ENCODE measurements at regions not wholly inside any gene's neighbourhood (a gene's known extent, or its start where the extent isn't known, plus 50 kb on each side); places are given as distances from the start of the nearest gene placed in this dataset.
"Not testable (repeated sequence)": the region's sequence is repeated elsewhere in the genome, so short reads cannot be mapped to it uniquely, and the experiment has no call there.

DNA sequence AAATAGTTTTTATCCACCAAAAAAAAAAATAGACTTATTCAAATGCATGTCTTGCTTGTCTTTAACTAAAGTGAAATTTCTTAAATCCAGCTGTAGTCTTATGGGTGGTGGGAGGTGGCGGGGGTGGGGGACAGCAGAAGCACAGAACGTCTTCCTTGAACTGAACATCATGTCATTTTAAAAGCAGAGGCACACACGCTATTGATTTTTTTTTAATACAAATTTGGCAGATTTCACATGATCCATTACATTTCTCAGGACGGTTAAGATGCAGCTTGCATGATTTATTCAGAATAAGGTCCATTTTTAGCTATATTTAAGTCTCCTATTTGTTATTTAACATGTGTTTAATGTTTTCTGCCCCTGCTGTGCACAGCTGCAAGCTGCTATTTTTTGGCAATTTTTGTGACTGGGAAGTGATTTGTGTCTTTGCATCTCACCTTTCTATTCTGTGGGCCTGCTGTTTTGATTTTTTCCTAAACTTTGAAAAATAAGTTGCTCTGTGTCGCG is 274.0 kb downstream of the TSHZ3 start:
- no peak for DNase-seq

DNA sequence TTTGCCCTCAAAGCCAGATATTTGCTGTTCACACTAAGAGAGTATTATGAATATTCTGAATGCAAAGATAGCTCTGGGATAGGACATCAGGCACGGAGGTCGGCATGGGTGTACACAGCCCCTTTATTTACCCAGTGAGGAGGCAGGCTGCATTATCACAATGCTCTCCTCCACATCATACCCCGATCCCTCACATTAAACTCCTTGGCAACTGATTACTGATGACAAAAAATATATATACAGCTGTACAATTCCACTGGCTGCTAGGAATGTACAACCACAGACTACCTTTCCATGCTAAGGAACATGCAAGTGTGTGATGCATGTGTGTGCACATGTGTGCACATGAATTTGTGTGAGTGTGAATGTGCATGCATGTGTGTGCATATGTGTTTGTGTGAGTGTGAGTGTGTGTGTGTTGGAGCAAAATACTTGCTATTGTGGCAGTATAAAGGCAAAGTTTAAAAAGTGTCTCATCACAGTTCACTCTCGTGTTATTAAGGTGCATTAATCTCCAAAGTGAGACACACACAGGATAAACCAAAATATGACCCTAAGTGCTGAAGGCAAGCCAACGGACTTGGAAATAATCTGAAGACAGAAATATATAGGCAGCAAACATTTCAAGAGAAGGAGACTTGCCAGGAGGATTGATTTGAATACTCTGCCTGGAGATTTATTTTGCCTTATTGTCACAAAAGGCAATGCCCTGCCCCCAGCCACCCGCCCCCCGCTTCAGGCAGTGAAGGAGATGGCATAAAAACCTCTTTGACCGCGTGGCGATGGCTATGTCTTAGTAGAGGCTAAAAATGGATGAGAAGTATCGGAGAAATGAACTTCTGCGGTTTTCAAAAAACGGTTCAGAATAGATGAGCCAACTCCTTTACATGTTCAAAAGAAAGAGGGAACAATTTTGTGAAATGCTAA is 274.8 kb downstream of the TSHZ3 start:
- no peak for DNase-seq

DNA sequence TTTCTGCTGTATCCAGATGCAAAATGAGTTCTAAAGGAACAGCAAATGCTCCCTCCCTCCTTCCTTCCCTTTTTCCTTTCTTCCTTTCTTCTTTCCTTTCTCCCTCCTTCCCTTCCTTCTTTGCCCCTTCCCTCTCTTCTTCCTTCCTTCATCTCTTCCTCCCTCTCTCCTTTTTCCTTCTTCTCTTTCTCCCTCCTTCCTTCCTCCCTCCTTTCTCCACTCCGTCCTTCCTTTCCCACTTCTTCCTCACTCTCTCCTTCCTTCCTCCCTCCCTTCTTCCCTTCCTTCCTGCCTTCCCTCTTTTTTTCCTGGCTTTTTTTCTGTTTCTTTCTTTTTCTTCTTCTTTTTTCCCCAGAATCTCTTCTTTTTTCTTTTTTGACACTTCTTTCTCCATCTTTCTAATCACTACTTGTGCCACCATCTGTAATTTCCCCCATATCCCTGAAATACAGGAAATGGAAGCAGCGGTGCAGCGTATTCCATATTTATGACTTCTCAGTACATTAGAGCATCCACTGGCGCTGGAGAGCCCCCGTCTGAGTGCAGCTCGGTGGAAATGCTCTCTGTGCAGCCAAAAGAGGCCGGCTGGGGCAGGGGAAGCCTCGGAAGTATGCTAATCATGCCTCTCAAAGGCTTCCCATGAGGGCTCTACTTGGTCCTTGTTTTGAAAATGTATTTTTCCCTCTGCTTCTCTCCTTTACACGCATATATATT is 275.6 kb downstream of the TSHZ3 start:
- no peak for DNase-seq

DNA sequence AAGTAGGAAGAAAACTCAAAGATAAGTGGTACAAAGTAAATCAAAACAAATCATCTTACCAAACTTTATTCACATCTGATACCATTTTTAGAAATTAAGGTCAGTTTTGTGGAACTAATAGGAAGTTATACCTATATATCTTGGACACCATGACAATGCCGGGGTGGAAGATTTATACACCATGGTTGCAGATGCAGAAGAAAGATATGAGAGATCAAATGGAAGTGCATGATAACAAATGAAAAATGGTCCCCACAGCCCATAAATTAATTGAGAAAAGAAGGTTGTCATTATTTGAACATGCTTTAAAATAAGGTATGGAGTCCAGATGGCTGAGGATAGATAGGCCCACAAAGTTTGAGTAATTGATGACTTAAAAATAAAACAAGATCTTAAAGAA is 276.8 kb downstream of the TSHZ3 start:
- DNase-seq: no peak

DNA sequence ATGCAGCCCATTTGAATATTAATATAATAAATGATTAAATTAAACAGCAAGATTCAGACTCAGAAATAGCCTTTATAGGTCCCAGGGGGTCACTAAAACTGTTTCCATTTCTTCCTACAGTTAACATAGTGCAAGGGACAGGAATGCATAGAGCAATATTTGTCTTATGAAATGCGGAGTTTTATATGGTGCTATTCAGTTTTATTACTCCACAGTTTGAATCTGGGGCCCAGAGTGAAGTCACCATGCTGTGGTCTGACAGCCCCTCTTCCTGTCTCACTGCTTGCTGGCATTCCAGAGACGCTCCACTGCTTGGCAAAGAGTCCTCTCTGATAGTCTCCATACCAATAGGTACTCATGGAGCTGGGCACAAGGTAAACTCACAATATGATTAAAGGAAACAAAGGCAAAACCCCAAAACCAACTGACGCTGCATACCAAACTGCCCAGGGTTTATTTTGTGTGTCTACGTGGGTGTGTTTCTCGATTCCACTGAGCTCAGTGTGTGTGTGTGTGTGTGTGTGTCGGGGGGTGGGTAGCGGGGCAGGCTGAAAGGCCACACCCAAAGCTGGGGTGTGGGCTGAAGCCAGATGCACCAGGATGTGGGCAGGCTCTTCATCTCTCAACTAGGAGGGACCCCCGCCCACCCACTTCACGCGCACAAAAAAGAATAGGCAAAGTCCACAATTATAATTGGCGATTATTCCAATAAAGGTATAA is 277.9 kb downstream of the TSHZ3 start:
- no peak for DNase-seq

DNA sequence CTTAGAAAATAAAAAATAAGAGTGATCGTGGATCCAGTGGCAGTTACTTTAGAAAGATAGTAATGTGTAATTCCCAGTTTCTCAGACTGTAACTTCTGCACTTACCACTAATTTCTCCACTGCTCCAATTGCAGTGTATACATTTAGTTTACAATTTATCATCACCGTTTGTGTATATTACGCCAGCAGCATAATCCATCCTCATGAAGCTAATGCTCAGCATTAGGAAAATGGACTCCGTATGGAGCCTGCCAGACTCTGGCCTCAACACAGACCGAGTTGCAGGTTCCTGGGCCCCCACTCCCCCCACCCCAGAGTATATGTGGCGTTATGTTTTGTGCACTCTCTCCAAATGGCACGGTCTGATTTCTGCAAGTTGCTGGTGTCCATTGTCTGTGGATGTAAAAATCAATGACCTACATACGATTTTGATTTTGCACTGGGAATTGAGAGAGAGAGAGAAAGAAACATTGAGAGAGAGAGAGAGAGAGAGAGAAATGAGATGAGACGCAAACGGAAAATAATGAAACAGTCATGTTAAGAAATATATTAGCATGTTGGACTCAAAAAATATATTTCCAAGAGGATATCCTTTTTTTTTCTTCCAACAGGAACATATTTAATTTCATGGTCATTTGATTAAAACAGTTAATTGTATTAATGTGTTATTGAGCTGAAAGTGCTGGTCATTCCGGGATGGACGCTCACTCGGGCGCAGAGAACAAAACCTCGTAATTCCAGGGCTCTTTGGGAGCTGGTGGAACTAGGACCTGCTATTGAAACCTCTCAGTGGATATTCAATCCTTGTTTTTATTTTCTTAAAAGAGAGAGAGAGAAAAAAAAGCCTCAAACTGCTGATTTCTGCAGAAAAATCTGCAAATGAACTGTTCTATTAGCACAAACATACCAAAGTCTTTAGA is 278.8 kb downstream of the TSHZ3 start:
- no peak for DNase-seq

DNA sequence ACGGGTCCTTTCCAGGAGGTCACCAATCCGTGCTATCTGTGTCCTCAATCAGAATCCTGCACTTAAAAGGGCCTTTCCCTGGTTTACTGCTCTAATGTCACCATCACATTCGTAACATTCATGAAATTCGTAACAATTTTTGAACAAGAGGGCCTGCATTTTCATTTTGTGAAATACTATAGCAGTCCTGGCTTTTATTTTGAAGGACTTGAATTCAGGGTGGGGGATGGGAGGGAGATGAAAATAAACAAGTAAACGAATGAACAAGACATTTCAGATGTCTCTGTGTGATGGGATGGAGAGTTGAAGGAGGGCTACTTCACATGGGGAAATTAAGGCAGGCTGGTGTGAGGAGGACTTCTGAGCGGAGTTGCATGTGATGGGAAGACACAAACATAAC is 281.0 kb downstream of the TSHZ3 start:
- no peak for DNase-seq

DNA sequence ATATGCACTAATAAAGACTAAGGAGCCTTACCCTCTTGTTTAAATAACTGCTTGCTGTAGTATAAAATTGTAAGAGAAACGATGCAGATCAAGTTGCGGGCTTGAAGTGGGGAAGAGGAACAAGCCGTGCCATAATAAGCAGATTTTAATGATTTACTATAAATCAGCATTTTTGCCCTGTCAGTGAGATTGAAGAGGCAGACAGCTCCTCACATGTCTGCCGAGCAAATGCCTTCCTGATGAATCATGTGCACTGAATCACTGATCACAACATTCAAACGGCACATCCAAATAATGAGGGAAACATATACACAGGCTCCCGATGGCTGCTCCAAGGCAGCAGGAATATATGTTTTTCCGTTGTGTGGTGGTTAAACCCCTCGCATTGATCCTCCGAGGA is 282.9 kb downstream of the TSHZ3 start:
- DNase-seq: peak; percentile 48

DNA sequence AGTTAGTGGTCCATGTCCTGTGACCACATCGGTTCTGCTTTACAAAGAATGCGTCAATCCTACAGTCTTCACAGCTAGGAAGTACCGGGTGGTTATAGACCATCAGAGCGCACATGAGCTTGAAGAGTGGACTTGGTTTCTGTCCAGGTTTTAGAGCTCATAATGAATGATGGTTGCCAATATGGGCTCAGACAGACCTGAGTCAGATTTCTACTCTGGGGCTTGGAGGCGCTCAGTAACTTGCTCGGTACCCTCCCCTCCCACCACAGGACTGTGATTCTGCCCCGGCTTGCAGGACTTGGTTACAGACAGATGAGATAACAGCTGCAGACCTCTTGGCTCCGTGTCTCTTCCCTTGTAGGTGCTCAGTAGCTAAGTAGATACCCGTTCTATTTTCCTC is 284.7 kb downstream of the TSHZ3 start:
- peak; percentile 25 for DNase-seq

DNA sequence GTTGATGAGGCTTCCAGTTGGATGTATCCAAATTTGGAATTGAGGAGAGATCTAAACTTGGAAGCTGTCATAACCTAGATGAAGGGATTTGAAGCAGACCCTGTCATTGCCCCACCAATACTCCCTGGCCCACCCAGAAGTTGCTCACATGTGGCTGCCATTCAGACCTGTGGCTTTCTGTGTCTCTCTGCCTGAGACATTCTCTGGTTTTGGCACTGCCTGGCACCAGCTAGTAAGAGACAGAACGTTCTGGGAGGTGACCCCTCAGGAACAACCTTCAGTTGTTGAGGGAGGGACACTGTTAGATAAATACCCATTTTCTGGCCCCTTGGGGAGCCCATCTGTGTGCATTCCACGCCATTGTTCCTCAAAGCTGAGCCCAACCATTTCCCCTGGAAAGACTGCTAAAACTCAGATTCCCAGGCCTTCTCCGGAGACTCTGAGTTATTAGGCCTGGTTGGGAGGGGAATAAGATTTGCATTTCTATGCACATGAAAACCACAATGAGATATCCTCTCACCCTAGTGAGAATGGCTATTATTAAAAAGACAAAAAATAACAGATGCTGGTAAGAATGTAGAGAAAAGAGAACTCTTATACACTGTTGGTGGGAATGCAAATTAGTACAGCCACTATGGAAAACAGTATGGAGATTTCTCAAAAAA is 290.4 kb downstream of the TSHZ3 start:
- no peak for DNase-seq

DNA sequence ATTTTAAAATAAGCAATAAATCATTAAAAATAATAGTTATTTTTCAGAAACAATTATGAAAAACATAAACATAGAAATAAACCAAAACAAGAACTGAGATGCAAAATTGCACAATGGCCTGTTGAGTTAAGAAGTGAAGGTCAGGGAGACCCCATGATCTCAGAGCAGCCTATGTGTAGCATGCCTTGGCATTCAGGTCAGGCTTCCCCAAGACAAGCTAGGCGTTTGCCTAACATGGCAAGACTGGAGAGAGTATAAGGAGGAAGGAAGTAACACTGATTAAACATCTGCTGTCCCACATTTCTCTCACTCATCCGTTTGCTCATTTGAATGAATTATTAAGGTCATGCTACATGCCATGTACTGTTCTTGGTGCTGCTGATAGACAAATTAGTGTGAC is 291.8 kb downstream of the TSHZ3 start:
- DNase-seq: no peak

DNA sequence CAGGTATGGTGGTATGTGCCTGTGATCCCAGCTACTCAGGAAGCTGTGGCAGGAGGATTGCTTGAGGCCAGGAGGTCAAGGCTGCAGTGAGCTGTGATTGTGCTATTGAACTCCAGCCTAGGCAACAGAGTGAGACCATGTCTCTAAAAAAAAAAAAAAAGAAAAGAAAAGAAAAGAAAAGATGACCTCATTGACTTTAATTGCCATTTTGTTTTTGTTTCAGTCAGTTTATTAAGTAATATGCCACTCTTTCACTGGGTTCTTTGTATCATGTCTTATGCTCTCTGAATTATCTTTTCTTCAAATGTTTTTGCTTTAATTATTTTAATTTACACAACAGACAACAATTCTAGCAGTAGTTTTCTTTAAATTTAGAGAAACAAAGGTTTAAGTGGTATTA is 293.8 kb downstream of the TSHZ3 start:
- no peak for DNase-seq

DNA sequence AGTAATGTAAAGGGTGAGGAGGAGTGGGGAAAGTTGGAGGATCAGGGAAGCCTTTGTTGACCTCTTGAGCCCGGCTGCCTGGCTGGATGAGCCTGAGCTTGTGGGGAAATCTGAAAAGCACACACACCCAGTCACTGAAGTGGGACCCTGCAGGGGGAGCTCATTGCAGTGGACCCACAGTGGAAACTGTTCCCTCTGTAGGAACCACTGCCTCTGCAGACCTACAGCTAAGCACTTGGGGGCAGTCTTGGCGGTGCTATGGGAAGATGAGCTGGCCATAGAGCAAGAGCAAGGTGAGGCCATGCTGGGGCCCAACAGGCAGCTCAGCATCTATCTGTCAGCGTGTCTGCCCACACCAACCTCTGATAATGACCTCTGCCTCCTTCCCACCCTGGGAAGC is 294.8 kb downstream of the TSHZ3 start:
- no peak for DNase-seq

DNA sequence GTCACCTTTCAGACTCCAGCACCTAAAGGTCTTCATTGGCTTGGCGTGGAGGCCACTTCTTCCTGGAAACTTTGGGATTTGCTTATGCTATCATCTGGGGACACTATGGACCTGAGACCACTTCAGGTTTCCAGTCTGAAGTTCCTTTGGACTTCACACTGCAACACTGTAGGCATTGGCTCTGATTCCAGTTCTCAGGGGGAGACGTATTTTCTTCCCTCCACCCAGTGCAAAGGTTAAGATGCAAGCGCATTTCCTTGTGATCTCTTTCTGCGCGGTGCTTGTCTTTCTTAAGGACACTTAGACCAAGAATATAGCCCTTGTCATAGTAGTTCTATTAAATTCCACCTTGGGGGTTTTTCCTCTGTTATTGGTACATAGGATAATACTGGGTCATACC is 299.8 kb downstream of the TSHZ3 start:
- DNase-seq: no peak

DNA sequence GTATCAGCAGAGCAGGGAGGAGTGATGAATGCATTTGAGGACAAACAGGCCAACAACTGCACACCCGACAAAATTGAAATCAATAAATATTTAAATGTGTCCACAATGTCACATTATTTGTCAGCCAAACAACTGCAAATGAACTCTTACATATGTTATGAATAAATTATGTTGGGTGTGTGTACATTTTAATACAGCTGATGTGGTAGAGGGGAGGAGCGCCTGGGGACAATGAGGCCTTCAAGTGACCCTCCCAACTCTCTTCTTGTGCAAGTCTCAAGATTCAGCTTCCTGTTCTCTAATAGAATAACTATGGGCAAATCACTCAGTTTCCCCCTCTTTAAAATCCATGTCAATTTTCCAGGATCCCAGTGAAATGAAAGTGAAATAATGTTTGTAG is 303.2 kb downstream of the TSHZ3 start:
- DNase-seq: no peak

DNA sequence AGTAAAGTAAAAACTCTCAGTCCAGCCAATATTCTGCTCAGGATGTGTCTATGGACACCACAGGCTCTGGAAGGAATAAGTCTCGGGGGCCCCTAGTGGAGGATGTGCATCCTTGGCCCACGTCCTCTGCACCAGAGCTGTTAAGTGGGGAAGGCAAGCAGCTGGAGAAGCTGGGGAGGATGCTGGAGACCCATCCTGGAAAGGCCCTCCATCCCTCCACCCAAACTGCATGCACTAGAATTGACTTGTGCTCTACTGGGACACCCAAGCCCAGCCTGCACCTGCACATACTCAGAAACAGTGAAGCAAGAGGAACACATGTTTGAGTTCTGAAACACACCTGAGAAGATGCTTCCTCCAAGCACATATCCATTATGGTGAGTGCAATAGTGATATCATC is 307.8 kb downstream of the TSHZ3 start:
- no peak for DNase-seq

DNA sequence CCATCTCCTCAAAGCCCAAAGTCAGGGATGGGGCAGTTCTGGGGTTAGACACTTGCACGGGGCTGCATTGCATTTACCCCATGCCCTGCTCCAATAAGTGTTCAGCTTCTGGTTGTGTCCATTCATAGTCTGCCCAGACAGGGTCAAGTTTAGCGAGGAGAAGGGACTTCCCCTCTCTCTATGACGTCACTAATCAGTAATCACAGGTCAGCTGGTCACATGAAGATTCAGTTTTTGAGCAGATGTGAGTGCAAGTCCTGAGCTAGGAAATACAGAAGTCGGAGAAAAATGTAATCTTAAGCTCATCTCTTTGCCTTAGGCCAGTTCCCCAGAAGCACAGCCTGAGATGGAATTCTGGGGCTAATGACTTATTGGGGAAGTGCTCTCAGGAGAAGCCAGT is 310.1 kb downstream of the TSHZ3 start:
- no peak for DNase-seq

DNA sequence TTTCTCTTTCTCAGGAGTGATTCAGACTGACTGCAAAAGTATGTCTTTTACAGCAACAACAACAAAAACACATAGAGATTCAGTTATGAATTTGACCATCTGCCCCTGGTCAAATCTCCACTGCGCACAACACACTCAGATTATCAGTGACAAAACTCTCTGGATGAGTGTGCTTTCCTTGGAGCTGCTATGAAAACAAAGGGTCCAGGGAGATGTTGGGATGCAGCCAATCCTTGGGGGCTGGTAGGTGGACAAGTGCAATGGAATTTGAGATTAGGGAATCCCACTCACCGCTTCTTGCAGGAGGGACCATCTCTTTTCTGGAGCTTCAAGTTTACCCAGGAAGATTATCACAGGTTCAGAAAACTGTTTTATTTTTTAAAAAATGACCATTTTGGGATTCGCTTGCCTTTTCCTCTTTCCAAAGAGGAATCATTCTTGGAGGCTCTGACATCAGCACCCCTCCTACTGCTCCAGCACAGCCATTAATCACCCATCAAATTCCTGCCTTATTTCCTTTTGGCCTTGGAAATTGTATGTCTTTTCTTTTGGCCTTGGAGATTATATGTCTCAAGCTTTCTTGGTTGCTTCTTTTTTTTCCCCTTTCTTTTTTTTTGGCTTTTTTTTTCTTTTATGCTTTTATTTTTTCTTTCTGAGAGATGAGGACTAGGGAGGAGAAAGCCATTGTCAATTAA is 311.8 kb downstream of the TSHZ3 start:
- no peak for DNase-seq

DNA sequence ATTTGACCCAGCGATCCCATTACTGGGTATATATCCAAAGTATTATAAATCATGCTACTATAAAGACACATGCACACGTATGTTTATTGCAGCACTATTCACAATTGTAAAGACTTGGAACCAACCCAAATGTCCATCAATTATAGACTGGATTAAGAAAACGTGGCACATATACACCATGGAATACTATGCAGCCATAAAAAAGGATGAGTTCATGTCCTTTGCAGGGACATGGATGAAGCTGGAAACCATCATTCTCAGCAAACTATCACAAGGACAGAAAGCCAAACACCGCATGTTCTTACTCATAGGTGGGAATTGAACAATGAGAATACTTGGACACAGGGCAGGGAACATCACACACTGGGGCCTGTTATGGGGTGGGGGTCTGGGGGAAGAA is 317.8 kb downstream of the TSHZ3 start:
- DNase-seq: not testable (repeated sequence)

DNA sequence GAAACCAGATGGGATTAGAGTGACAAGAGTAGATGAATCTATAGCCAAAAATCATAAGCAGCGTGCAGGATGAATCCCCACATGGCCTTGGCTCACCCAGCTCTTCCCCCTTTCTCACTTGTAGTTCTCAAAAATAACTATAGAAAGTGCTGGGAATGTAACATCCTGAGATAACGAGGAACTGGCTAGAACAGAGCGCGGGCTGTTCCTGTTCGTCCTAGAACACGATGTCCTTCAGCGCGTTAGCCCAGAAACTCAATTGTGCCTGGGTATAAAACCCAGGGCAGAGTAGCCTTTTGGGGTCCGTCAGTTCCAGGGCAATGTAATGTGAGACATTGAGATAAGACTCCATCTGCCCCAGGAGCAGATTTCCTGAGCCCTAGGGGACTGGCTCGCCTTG is 326.2 kb downstream of the TSHZ3 start:
- DNase-seq: no peak

DNA sequence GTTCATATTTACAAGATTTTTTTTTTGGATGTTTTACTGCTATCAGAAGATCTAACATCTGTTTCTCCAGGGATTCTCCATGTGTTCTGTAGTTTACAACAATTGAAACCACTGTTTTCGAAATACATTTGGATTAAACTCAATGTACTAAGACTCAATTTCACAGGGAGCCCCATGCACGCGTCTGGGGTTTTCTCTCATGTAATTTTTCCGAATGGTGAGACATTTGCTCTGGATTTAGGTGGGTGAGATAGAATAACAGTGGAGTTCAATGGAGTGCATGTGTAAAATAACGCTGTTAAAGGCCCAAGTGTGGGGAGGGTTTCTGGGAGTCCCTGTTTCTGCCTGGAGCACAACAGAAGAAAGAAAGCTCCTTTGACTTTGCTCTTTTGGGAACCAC is 330.3 kb downstream of the TSHZ3 start:
- no peak for DNase-seq

Data from DMS79 treated with DMSO at 0.1 percent for 48 hours (cell line).